ENCODE measurements at regions not wholly inside any gene's neighbourhood (a gene's known extent, or its start where the extent isn't known, plus 50 kb on each side); places are given as distances from the start of the nearest gene placed in this dataset.

GRCh38 chr14:96931751-96932150, 134.6 kb downstream of the VRK1 start:
- no peaks in the 10 kb centered on the region for H3K27me3 Mint-ChIP-seq
- H3K36me3 Mint-ChIP-seq = peaks cover 2% of the 10 kb centered on the region
- no peak overlapping the region for H3K4me3 Mint-ChIP-seq
- H3K4me1 Mint-ChIP-seq = peaks cover 0 to 9% (median 6%) of the 10 kb centered on the region in 3 donors
- no peak overlapping the region for H3K27ac Mint-ChIP-seq
- H3K9me3 Mint-ChIP-seq = peaks cover 0 to 1% (median 0%) of the 10 kb centered on the region in 3 donors

GRCh38 chr14:96934638-96935330, 137.6 kb downstream of the VRK1 start:
- Mint-ChIP-seq H3K36me3 (peaks cover 2% of the 10 kb centered on the region), H3K27me3 (no peaks in the 10 kb centered on the region), H3K4me3 (peak overlapping the region in 1 of 4 donors; percentile 11)

GRCh38 chr14:96938946-96939345, 141.8 kb downstream of the VRK1 start:
- Mint-ChIP-seq H3K27me3 (peaks cover 1% of the 10 kb centered on the region), H3K36me3 (peaks cover 4% of the 10 kb centered on the region)

More at GRCh38 chr14:96934638-96935330, 137.6 kb downstream of the VRK1 start:
- Mint-ChIP-seq H3K27ac (peak overlapping the region in 1 of 3 donors; percentile 53), H3K9me3 (peaks cover 0 to 5% (median 0%) of the 10 kb centered on the region in 3 donors), H3K4me1 (peaks cover 4 to 6% (median 6%) of the 10 kb centered on the region in 3 donors)

GRCh38 chr14:96940009-96940408, 142.8 kb downstream of the VRK1 start:
- Mint-ChIP-seq H3K27me3 (peaks cover 1% of the 10 kb centered on the region), H3K9me3 (peaks cover 0 to 5% (median 0%) of the 10 kb centered on the region in 3 donors), H3K36me3 (peaks cover 4% of the 10 kb centered on the region), H3K27ac (no peak overlapping the region), H3K4me3 (no peak overlapping the region), H3K4me1 (peaks cover 4 to 7% (median 6%) of the 10 kb centered on the region in 3 donors)

More at GRCh38 chr14:96938946-96939345, 141.8 kb downstream of the VRK1 start:
- Mint-ChIP-seq H3K4me3 (no peak overlapping the region), H3K4me1 (peaks cover 4 to 7% (median 6%) of the 10 kb centered on the region in 3 donors), H3K9me3 (peaks cover 0 to 5% (median 0%) of the 10 kb centered on the region in 3 donors), H3K27ac (no peak overlapping the region)

- peaks cover 1% of the 10 kb centered on the region for H3K27me3 Mint-ChIP-seq
- H3K4me3 Mint-ChIP-seq = no peak overlapping the region
- H3K36me3 Mint-ChIP-seq = peaks cover 3% of the 10 kb centered on the region
- no peaks in the 10 kb centered on the region for H3K9me3 Mint-ChIP-seq
- H3K4me1 Mint-ChIP-seq = peaks cover 7 to 9% (median 9%) of the 10 kb centered on the region in 3 donors
- H3K27ac Mint-ChIP-seq = peak overlapping the region in 1 of 3 donors; percentile 47
These were observed 147.1 kb downstream of the VRK1 start for GRCh38 chr14:96944297-96944696.

- Mint-ChIP-seq H3K9me3 (no peaks in the 10 kb centered on the region), H3K27ac (no peak overlapping the region), H3K4me3 (no peak overlapping the region), H3K4me1 (peaks cover 17 to 19% (median 19%) of the 10 kb centered on the region in 3 donors), H3K27me3 (peaks cover 1% of the 10 kb centered on the region), H3K36me3 (peaks cover 3% of the 10 kb centered on the region)
These were observed 148.5 kb downstream of the VRK1 start for GRCh38 chr14:96945721-96946120.

- H3K36me3 Mint-ChIP-seq = peaks cover 6% of the 10 kb centered on the region
- peak overlapping the region; percentile 33 to 91 (median 40) for H3K27ac Mint-ChIP-seq
- H3K4me3 Mint-ChIP-seq = peak overlapping the region in 2 of 4 donors; percentile 67 to 87
- no peaks in the 10 kb centered on the region for H3K27me3 Mint-ChIP-seq
- H3K9me3 Mint-ChIP-seq = no peaks in the 10 kb centered on the region
- peaks cover 19 to 31% (median 19%) of the 10 kb centered on the region in 3 donors for H3K4me1 Mint-ChIP-seq
These were observed 152.4 kb downstream of the VRK1 start for GRCh38 chr14:96949594-96949993.

GRCh38 chr14:96951511-96951910, 154.3 kb downstream of the VRK1 start:
- Mint-ChIP-seq H3K4me1 (peaks cover 22 to 31% (median 23%) of the 10 kb centered on the region in 3 donors), H3K27ac (no peak overlapping the region), H3K36me3 (peaks cover 6% of the 10 kb centered on the region), H3K27me3 (no peaks in the 10 kb centered on the region), H3K9me3 (no peaks in the 10 kb centered on the region), H3K4me3 (no peak overlapping the region)

GRCh38 chr14:96953087-96953874, 156.1 kb downstream of the VRK1 start:
- H3K4me3 Mint-ChIP-seq = no peak overlapping the region
- no peak overlapping the region for H3K27ac Mint-ChIP-seq
- peaks cover 4% of the 10 kb centered on the region for H3K36me3 Mint-ChIP-seq
- peaks cover 0 to 4% (median 0%) of the 10 kb centered on the region in 3 donors for H3K9me3 Mint-ChIP-seq
- peaks cover 20 to 29% (median 22%) of the 10 kb centered on the region in 3 donors for H3K4me1 Mint-ChIP-seq
- no peaks in the 10 kb centered on the region for H3K27me3 Mint-ChIP-seq

- peaks cover 0 to 4% (median 0%) of the 10 kb centered on the region in 3 donors for H3K9me3 Mint-ChIP-seq
- no peak overlapping the region for H3K4me3 Mint-ChIP-seq
- no peaks in the 10 kb centered on the region for H3K27me3 Mint-ChIP-seq
- H3K27ac Mint-ChIP-seq = peak overlapping the region in 1 of 3 donors; percentile 89
- H3K4me1 Mint-ChIP-seq = peaks cover 20 to 26% (median 21%) of the 10 kb centered on the region in 3 donors
- peaks cover 4% of the 10 kb centered on the region for H3K36me3 Mint-ChIP-seq
These were observed 156.6 kb downstream of the VRK1 start for GRCh38 chr14:96953875-96954185.

- Mint-ChIP-seq H3K27me3 (no peaks in the 10 kb centered on the region), H3K4me3 (no peak overlapping the region), H3K4me1 (peaks cover 14 to 22% (median 16%) of the 10 kb centered on the region in 3 donors), H3K36me3 (peaks cover 2% of the 10 kb centered on the region), H3K9me3 (peaks cover 4 to 9% (median 8%) of the 10 kb centered on the region in 3 donors), H3K27ac (no peak overlapping the region)
These were observed 159.5 kb downstream of the VRK1 start for GRCh38 chr14:96956464-96957239.

GRCh38 chr14:96958057-96958456, 160.9 kb downstream of the VRK1 start:
- Mint-ChIP-seq H3K36me3 (peaks cover 2% of the 10 kb centered on the region), H3K4me1 (peaks cover 22 to 32% (median 27%) of the 10 kb centered on the region in 3 donors), H3K4me3 (no peak overlapping the region), H3K27ac (no peak overlapping the region), H3K9me3 (peaks cover 4 to 12% (median 8%) of the 10 kb centered on the region in 3 donors), H3K27me3 (no peaks in the 10 kb centered on the region)

GRCh38 chr14:96959992-96960391, 162.8 kb downstream of the VRK1 start:
- H3K9me3 Mint-ChIP-seq = peaks cover 4 to 13% (median 12%) of the 10 kb centered on the region in 3 donors
- peak overlapping the region in 1 of 3 donors; percentile 39 for H3K27ac Mint-ChIP-seq
- peaks cover 4% of the 10 kb centered on the region for H3K36me3 Mint-ChIP-seq
- no peak overlapping the region for H3K4me3 Mint-ChIP-seq
- H3K4me1 Mint-ChIP-seq = peaks cover 20 to 36% (median 30%) of the 10 kb centered on the region in 3 donors
- H3K27me3 Mint-ChIP-seq = no peaks in the 10 kb centered on the region

- no peaks in the 10 kb centered on the region for H3K27me3 Mint-ChIP-seq
- peaks cover 20 to 33% (median 27%) of the 10 kb centered on the region in 3 donors for H3K4me1 Mint-ChIP-seq
- H3K9me3 Mint-ChIP-seq = peaks cover 4 to 13% (median 12%) of the 10 kb centered on the region in 3 donors
- no peak overlapping the region for H3K27ac Mint-ChIP-seq
- H3K4me3 Mint-ChIP-seq = peak overlapping the region in 2 of 4 donors; percentile 38 to 69
- peaks cover 4% of the 10 kb centered on the region for H3K36me3 Mint-ChIP-seq
These were observed 163.5 kb downstream of the VRK1 start for GRCh38 chr14:96960598-96961116.
